Urinary bladder (tissue), 3 donors: ENCODE measurements at regions not wholly inside any gene's neighbourhood (a gene's known extent, or its start where the extent isn't known, plus 50 kb on each side); places are given as distances from the start of the nearest gene placed in this dataset.

Source experiments
- DNase-seq: peaks from one replicate; pipeline ENCODE4 v3.0.0-alpha.2; 2015; ENCODE audit errors: extremely low spot score
- H3K27ac ChIP-seq: one replicate; pipeline ENCODE4 v1.5.1; 2013; ENCODE audit warnings: low read depth, mild to moderate bottlenecking, moderate library complexity
- H3K36me3 ChIP-seq: one replicate; pipeline ENCODE4 v1.6.1; 2013; ENCODE audit warnings: mild to moderate bottlenecking, moderate library complexity; ENCODE audit not compliant: insufficient read depth
- H3K4me1 ChIP-seq: one replicate; pipeline ENCODE4 v1.6.1; 2013; ENCODE audit warnings: mild to moderate bottlenecking, moderate library complexity; ENCODE audit not compliant: insufficient read depth
- H3K4me3 ChIP-seq: one replicate; pipeline ENCODE4 v1.5.1; 2013; ENCODE audit warnings: low read depth, low read length
- WGBS: extraction: QIAGEN DNeasy Blood & Tissue Kit; methylation state at CpG from one replicate; pipeline ENCODE4 v1.1.7; 2013; 5-methylcytosine and 5-hydroxymethylcytosine counted together
- donor health status: healthy with polysubstance abuse.
- donor health status: healthy.

DNA sequence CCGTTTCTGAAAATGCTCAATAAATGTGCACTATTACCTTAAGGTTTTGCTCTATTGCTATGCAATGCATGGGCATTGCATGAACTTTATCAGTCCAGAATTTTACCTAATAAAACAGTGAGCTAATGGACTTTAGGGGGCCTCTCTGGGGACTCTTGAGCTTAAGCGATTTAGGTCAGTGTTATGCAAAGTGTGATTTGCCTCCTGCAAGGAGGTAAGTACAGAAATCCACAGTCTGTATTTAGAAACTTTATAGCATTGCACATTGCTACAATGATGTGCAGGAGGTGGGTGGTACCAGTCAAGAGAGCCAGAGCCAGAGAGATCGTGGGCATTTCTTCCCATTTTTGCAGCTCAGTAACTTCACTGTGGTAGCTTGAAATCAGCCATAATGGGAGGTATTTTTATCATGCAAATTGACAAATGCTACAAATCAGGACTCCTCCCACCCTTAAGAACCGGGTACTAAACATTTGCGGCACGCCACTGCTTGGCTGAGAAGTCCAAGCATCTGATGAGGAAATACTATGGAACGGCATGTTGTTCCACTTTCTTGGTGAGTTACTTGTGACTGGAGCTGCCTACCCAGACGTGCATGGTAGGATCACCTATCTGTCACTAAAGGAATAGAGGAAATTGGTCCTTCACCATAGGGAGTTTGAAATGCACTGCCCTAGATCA is 174.6 kb upstream of the PGRMC2 start:
- no peak overlapping the region for H3K27ac ChIP-seq
- WGBS, result 82% methylated on average over 8 of the region's 8 CpGs
- no peaks in the 10 kb centered on the region for H3K4me1 ChIP-seq
- no peaks in the 10 kb centered on the region for H3K36me3 ChIP-seq
- no peak overlapping the region for H3K4me3 ChIP-seq
- no peak for DNase-seq

DNA sequence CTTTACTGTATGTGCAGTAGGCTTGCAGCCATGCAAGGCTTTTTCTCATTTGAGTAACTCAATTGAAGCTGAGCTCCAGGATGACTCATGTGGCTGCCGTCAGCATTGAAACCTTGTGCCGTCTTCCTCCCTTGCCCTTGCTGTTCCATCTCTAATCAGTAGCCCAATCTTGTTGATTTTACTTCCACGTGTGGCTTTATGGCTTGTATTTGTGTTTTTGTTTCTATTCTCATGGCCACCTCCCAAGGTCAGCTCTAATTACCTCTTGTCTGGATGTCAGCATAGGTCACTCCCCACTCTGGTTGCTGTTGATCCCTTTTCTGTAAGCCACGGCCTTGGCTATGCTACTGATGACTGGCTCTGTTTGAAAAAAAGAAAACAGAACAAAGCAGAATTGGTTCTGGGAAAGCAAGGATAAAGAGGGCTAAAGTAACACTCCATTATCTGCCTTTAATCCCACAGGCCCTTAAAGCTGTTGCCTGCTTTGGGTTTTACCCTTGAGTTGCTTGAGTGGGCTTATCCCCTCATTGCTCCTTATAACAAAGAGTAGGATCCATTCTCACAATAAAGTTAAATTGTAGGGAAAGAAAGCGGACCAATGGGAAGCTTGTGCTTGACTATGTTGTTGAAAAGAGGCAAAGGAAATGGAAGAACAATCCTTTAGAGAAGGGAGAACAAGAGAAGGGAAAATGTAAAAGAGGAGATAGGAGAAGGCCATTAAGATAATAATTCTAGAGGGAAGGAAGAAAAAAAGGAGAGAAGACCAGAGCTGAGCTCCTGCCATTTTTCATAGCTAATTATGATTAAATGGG is 173.9 kb upstream of the PGRMC2 start:
- Histone ChIP-seq H3K27ac (no peak overlapping the region), H3K4me1 (no peaks in the 10 kb centered on the region), H3K4me3 (no peak overlapping the region), H3K36me3 (no peaks in the 10 kb centered on the region)
- WGBS, result 56% methylated on average over 5 of the region's 5 CpGs
- DNase-seq, result no peak

DNA sequence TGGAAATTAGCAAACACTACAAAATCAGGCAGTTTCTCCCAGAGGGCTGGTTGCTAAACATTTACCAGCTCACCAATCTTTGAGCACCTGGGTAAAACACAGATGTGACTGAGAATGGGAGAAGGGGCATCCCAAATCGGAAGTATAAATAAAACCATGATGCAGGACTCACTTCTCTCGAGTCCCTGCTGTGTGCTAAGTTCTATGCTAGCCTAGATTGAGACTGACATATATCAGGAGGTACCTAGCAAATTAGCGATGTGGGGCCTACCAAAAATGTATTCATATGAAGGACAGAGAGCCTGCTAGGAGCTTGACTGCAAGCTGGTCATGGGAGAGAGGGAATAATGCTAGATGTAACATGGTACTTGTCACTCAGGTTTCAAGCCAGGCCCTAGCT is 171.9 kb upstream of the PGRMC2 start:
- 81% methylated on average over 3 of the region's 3 CpGs for WGBS

DNA sequence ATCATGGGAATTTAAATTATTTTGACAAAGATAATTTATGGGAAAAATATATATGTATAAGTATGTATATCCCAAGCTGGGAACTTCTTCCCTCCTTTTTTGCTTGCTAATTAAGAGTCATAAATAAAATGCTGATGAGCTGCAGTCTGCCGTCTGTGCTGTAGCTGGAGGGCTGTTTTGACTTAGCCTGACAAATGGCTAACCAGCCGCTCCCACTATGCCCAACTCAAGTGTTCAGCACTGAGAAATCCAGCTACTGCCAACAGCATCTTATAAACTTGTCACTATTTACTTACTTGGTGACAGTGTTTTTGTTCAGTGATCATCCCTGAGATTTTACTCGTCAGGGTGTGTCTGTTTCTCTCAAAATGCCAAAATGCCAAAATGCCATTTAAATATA is 171.2 kb upstream of the PGRMC2 start:
- H3K36me3 ChIP-seq, result no peaks in the 10 kb centered on the region
- no peak overlapping the region for H3K27ac ChIP-seq
- 91% methylated on average over 3 of the region's 3 CpGs for WGBS
- no peak overlapping the region for H3K4me3 ChIP-seq
- no peak for DNase-seq
- H3K4me1 ChIP-seq, result no peaks in the 10 kb centered on the region

More for the DNA sequence above, 171.9 kb upstream of the PGRMC2 start:
- H3K4me1 ChIP-seq, result no peaks in the 10 kb centered on the region
- no peak overlapping the region for H3K4me3 ChIP-seq
- H3K27ac ChIP-seq, result no peak overlapping the region
- H3K36me3 ChIP-seq, result no peaks in the 10 kb centered on the region
- no peak for DNase-seq

DNA sequence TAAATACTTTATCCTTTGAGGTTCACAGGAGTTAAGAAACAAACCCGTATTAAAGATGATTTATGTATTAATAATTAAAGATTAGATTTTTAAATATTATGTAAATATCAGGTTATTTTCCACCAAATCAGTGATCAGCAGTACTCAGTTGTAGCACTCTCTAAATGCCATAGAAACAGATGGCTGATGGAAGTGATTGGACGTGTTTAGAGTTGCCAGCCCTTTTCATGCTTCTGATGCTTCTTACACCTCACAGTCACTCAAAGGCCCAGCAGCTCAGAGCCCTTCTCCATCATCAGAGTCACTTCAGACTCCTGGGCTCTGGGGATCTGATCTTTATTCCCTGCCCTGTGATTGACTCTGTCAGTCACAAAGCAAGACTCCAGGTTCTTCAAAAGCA is 170.1 kb upstream of the PGRMC2 start:
- 79% methylated on average over 2 of the region's 2 CpGs for WGBS
- no peak for DNase-seq
- H3K27ac ChIP-seq, result no peak overlapping the region

DNA sequence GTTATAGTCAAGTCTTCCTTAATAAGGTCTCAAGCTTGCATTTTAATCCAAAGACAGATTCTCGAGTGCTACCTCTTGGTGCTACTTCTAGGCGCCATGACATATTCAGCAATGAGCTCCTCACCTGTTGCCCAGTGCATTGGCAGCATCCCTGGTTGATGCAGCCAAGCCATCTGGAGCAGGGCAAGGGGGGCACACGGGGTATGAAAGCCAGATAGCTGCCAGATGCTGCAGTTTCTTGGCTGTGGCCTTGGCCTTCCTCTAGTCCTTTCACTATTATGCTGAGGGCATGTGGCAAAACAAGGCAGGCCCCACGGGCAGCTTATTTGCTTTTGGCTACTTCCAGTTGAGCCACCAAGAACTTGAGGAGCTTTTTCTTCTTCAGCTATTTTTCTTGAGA is 168.6 kb upstream of the PGRMC2 start:
- WGBS, result 85% methylated on average over 4 of the region's 4 CpGs
- Histone ChIP-seq H3K4me1 (no peaks in the 10 kb centered on the region), H3K4me3 (no peak overlapping the region), H3K36me3 (no peaks in the 10 kb centered on the region), H3K27ac (no peak overlapping the region)
- no peak for DNase-seq

More for the DNA sequence above, 170.1 kb upstream of the PGRMC2 start:
- no peak overlapping the region for H3K4me3 ChIP-seq
- no peaks in the 10 kb centered on the region for H3K4me1 ChIP-seq
- no peaks in the 10 kb centered on the region for H3K36me3 ChIP-seq

DNA sequence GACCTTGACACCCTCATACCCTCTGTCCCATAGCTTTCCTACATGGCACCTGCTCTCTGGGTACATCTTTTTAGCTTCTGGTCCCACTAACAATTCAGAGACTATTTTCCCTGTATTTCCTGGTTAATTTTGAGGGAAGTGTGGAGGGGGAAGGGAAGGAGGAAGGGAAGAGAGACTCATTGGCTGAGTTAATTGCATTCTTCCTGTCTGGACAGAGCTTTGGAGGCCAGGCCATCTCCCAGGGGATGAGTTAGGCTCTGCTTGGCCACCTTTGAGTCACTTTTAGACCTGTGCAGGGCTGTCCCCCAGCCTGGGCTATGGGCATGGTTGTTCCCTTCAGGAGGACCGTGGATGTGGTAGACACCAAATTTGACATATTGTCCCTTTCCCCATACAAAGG is 167.9 kb upstream of the PGRMC2 start:
- H3K36me3 ChIP-seq, result no peaks in the 10 kb centered on the region
- no peak for DNase-seq
- 95% methylated on average over 1 of the region's 1 CpG for WGBS
- no peaks in the 10 kb centered on the region for H3K4me1 ChIP-seq
- no peak overlapping the region for H3K4me3 ChIP-seq
- no peak overlapping the region for H3K27ac ChIP-seq

DNA sequence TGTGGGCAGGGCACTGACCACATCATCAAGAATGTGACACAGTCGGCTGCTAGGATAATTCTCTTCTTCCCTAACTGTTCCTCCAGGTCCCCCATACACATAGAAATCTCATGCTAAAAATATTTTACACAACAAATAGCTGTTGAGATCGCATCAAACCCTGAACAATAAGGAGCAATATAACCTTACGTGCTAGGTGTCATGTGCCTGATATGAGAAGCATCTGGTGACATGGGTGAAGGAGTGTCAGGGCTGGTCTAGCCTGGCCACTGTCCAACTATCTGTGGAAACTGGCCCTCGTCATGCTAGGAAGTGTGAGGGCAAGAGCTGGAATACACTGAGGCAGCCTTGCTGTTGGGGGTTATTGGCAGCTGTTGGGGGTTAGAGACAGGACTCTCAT is 167.3 kb upstream of the PGRMC2 start:
- Histone ChIP-seq H3K4me1 (no peaks in the 10 kb centered on the region), H3K4me3 (no peak overlapping the region), H3K27ac (no peak overlapping the region), H3K36me3 (no peaks in the 10 kb centered on the region)
- no peak for DNase-seq
- 84% methylated on average over 4 of the region's 4 CpGs for WGBS

DNA sequence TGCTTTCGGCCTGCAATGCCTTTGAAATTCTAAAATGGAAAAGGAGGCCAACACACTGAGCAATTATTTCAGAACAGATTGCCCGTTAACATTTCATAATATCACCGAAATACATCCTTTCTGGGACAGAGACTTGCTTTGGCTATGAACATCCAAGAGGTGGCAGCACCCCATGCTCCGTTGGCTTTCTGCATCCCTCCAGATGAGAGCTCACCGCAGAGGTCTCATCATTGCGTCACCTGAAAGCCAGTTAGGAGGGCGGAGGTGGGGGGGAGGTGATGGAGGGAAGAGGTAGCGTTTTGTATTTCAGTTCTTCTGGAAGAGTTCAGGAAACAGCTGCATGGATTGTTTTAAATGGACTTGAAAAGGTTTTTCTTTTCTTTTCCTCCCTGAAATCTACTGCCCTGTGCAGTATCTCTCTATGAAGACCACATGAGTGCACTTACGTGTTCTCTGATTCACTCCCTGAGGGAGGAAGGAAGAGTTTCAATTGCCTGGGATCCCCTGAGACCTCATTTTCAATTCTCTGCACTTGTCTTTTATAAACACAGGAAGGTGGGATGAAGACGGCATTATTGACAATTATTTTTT is 166.8 kb upstream of the PGRMC2 start:
- Histone ChIP-seq H3K27ac (no peak overlapping the region), H3K4me1 (no peaks in the 10 kb centered on the region), H3K36me3 (no peaks in the 10 kb centered on the region), H3K4me3 (no peak overlapping the region)
- 14% methylated on average over 10 of the region's 10 CpGs for WGBS
- DNase-seq, result peak; percentile 71

DNA sequence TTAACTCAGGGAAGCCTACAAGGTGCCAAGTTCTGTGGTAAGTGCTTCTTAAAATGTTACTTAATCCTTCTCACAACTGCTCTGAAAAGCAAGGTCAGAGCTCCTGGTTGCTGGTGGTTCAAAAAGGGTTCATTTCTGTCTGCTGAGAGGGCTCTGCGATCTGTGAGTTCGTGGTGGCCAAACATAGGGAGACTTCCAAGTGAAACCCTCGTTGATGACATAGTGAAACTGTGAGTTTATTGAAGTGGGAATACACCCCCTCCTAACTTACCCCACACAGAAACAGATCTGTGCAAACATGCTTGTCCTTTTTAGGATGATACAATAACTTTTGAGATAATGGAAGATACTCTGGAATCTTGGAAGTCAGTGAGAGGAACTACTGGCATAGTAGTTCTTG is 164.8 kb upstream of the PGRMC2 start:
- DNase-seq, result no peak
- H3K27ac ChIP-seq, result no peak overlapping the region
- WGBS, result 39% methylated on average over 3 of the region's 3 CpGs
- no peak overlapping the region for H3K4me3 ChIP-seq
- H3K36me3 ChIP-seq, result no peaks in the 10 kb centered on the region
- H3K4me1 ChIP-seq, result no peaks in the 10 kb centered on the region

DNA sequence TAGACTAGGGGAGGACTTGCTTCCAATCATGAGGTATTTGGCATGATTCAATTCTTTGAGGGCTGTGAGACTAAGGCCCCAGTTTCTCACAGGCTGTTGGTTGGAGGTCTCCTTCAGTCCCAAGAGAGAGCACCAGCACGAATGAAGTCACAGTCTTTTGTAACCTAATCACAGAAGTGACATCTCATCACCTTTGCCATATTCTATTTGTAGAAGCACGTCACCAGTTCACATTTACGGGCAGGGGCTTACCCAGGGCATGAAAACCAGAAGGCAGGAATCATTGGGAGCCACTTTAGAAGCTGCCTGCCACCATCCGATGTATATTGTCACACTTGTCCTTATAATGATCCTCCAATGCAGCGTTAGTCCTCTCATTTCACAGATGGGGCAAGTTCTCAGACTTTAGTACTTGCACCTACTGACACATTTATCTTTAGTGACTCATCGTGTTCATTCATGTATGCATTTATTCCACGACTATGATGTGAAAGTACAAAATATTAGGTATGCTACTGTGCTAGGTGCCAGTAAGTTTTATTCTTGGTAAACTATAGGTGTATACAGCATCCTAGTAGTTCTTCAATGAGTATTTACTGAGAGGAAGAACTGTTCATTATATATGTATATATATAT is 163.8 kb upstream of the PGRMC2 start:
- no peak for DNase-seq
- WGBS, result 95% methylated on average over 7 of the region's 7 CpGs
- no peaks in the 10 kb centered on the region for H3K4me1 ChIP-seq
- H3K4me3 ChIP-seq, result no peak overlapping the region
- no peaks in the 10 kb centered on the region for H3K36me3 ChIP-seq
- H3K27ac ChIP-seq, result no peak overlapping the region

DNA sequence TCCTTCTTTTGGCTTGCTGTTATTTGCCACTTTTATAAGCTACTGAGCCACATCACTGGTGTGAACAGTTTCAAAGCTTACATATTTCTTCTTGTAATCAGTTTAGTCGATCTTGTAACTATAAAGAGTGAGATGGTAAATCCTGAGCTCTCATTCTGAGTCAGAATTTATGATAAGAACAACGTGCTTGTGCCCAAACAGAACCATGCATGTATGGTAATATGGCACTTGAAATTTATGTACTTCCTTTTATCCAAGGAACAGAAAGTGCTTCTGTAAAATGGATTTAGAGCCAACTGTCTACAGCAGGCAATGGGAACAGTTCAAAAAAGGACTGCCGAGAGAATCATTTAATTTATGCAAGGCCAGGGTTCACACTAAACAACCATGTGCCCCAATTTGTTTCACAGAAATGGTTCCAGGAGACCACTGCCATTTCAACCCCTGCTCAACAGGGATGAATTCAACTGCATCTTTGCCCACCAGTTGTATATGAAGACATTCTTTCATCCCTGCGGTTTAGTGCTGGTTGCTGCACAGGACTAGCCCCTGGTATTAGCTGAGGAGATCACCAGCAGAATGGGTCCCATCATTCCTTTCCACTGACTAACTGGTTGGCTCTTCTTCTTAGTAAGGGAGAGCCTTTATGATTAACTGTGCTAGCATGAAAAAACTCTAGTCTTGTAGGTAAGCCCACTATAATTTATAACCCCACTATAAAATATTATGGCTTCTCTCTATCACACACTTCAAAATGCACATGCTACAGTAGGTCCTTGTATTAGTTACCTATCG is 162.9 kb upstream of the PGRMC2 start:
- Histone ChIP-seq H3K27ac (no peak overlapping the region), H3K4me3 (no peak overlapping the region), H3K36me3 (no peaks in the 10 kb centered on the region), H3K4me1 (no peaks in the 10 kb centered on the region)
- no peak for DNase-seq
- 54% methylated on average over 5 of the region's 5 CpGs for WGBS

DNA sequence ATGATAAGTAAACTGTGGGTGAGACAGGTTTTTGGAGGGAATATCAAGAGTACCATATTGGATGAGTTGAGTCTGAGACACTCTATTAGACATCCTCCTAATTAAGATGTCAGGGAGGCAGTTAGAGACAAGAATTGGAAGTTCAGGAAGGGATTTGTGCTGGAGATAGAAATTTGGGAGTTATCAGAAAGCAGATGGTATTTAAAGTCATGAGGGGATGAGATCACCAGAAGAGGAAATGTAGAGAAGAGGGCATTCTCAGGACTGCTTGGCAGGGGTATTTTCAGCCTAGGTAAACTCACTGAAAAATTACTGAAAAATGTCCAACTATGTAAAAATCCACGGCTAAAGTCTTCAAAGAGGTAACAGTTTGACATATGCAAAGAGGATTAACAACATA is 161.6 kb upstream of the PGRMC2 start:
- H3K4me1 ChIP-seq, result no peaks in the 10 kb centered on the region
- H3K4me3 ChIP-seq, result no peak overlapping the region
- no peaks in the 10 kb centered on the region for H3K36me3 ChIP-seq
- WGBS, result 68% methylated on average over 1 of the region's 1 CpG
- DNase-seq, result no peak
- H3K27ac ChIP-seq, result no peak overlapping the region
